K562 (cell line): ENCODE measurements at regions not wholly inside any gene's neighbourhood (a gene's known extent, or its start where the extent isn't known, plus 50 kb on each side); places are given as distances from the start of the nearest gene placed in this dataset.

Experiments used
- DNMT1 ChIP-seq: fragments of 450-650 bp; IDR thresholded peaks from 2 replicates; pipeline ENCODE4 v1.6.1; 2016; ENCODE audit warnings: antibody characterized with exemption, mild to moderate bottlenecking
- ETS2 ChIP-seq: IDR thresholded peaks from 2 replicates; pipeline ENCODE4 v1.6.1; 2016; ENCODE audit warnings: borderline replicate concordance, missing genetic modification characterization, mild to moderate bottlenecking, moderate library complexity, missing compliant biosample characterization; ENCODE audit not compliant: poor library complexity, severe bottlenecking
- FOSL1 ChIP-seq: fragments of 200-800 bp; sonication (Bioruptor generic); conservative IDR thresholded peaks from 2 replicates; pipeline ENCODE4 v1.6.1; 2016; ENCODE audit warnings: missing genetic modification characterization, missing compliant biosample characterization
- GATAD2B ChIP-seq: fragments of 450-650 bp; IDR thresholded peaks from 2 replicates; pipeline ENCODE4 v1.6.1; 2017; ENCODE audit warnings: mild to moderate bottlenecking, borderline replicate concordance
- HBP1 ChIP-seq: fragments of 450-650 bp; formaldehyde crosslinking; IDR thresholded peaks from 2 replicates; pipeline ENCODE4 v1.4.0; 2022; ENCODE audit warnings: missing genetic modification characterization
- HLTF ChIP-seq: fragments of 450-650 bp; IDR thresholded peaks from 2 replicates; pipeline ENCODE4 v1.6.1; 2016
- KDM4B ChIP-seq, 2 experiments: fragments of 450-650 bp in 1 of 2; sonication (generic) in 1 of 2; IDR thresholded peaks; 2 replicates each; pipeline ENCODE4 v1.6.1; 2016 to 2017; ENCODE audit warnings: borderline replicate concordance in 2 of 2, antibody characterized with exemption in 1 of 2, low read depth in 1 of 2, mild to moderate bottlenecking in 1 of 2
- MXI1 ChIP-seq: IDR thresholded peaks from 2 replicates; pipeline ENCODE4 v1.6.1; 2011; ENCODE audit warnings: low read depth, mild to moderate bottlenecking, improper control_type of control experiment, low read length
- NR0B1 ChIP-seq: fragments of 450-650 bp; IDR thresholded peaks from one replicate; pipeline ENCODE4 v1.6.1; 2018; ENCODE audit warnings: mild to moderate bottlenecking, moderate library complexity; ENCODE audit not compliant: partially characterized antibody
- PKNOX1 ChIP-seq: fragments of 450-650 bp; IDR thresholded peaks from 2 replicates; pipeline ENCODE4 v1.6.1; 2016
- PTRF ChIP-seq: fragments of 450-650 bp; IDR thresholded peaks from 2 replicates; pipeline ENCODE4 v1.6.1; 2016; ENCODE audit warnings: mild to moderate bottlenecking, missing genetic modification characterization, missing compliant biosample characterization
- RBM15 ChIP-seq: fragments of 200-400 bp; formaldehyde crosslinking; IDR thresholded peaks from 2 replicates; pipeline ENCODE4 v1.6.1; 2018; ENCODE audit warnings: mild to moderate bottlenecking, low read length, moderate library complexity; ENCODE audit not compliant: insufficient read depth
- RBM39 ChIP-seq: fragments of 200-400 bp; formaldehyde crosslinking; optimal IDR thresholded peaks from 2 replicates; pipeline ENCODE3; 2018; ENCODE audit warnings: low read depth, low read length
- SMAD1 ChIP-seq: fragments of 150-350 bp; IDR thresholded peaks from 2 replicates; pipeline ENCODE4 v1.6.1; 2014; ENCODE audit warnings: low read length, low read depth; ENCODE audit not compliant: partially characterized antibody
- SMARCC2 ChIP-seq: fragments of 450-650 bp; IDR thresholded peaks from 2 replicates; pipeline ENCODE4 v1.6.1; 2017; ENCODE audit warnings: antibody characterized with exemption, moderate library complexity, mild to moderate bottlenecking, low read depth
- STAT5A ChIP-seq: IDR thresholded peaks from 2 replicates; pipeline ENCODE4 v1.6.1; 2012; ENCODE audit warnings: low read length, inconsistent platforms, borderline replicate concordance
- THRB ChIP-seq: fragments of 450-650 bp; formaldehyde crosslinking; conservative IDR thresholded peaks from 2 replicates; pipeline ENCODE4 v1.4.0; 2022; ENCODE audit warnings: mild to moderate bottlenecking, missing genetic modification characterization
- ZFX ChIP-seq: sonication (generic); formaldehyde crosslinking; IDR thresholded peaks from 2 replicates; pipeline ENCODE4 v1.8.0; 2022; ENCODE audit warnings: mild to moderate bottlenecking, missing genetic modification reagents, moderate library complexity
- ZNF224 ChIP-seq: sonication (generic); formaldehyde crosslinking; IDR thresholded peaks from 2 replicates; pipeline ENCODE4 v1.8.0; 2022; ENCODE audit warnings: mild to moderate bottlenecking, missing genetic modification reagents
- ZNF277 ChIP-seq: fragments of 250-450 bp; sonication (Bioruptor Pico); IDR thresholded peaks from 2 replicates; pipeline ENCODE4 v1.8.0; 2022; ENCODE audit warnings: inconsistent platforms, mild to moderate bottlenecking, moderate library complexity, borderline replicate concordance
- TF ChIP-seq, protein P1 (sequence below): fragments of 450-650 bp; formaldehyde crosslinking; IDR thresholded peaks from 2 replicates; pipeline ENCODE4 v1.4.0; 2020; ENCODE audit warnings: mild to moderate bottlenecking, mixed read lengths

GRCh38 chr3:193872265-193872753 is 263.6 kb upstream of the HES1 start (continued):
- no peak for TF ChIP-seq HBP1 (CRISPR knock-in tag)
- no peak for TF ChIP-seq ZNF277 (CRISPR knock-in tag)
- TF ChIP-seq RBM39 = no peak
- 0 out of 2 replicates have a peak, but pooled peaks have one; percentile 35 for TF ChIP-seq SMARCC2
- no peak for TF ChIP-seq RBM15
- TF ChIP-seq NR0B1 = no peak
- TF ChIP-seq ZFX (CRISPR knock-in tag) = no peak
- TF ChIP-seq, protein P1, sequence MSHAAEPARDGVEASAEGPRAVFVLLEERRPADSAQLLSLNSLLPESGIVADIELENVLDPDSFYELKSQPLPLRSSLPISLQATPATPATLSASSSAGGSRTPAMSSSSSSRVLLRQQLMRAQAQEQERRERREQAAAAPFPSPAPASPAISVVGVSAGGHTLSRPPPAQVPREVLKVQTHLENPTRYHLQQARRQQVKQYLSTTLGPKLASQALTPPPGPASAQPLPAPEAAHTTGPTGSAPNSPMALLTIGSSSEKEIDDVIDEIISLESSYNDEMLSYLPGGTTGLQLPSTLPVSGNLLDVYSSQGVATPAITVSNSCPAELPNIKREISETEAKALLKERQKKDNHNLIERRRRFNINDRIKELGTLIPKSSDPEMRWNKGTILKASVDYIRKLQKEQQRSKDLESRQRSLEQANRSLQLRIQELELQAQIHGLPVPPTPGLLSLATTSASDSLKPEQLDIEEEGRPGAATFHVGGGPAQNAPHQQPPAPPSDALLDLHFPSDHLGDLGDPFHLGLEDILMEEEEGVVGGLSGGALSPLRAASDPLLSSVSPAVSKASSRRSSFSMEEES (CRISPR knock-in tag) = no peak
- TF ChIP-seq STAT5A = peak; percentile 33; the same call in 1 of the 2 replicates
- TF ChIP-seq THRB = no peak
- TF ChIP-seq ETS2 (tag) = no peak
- no peak for TF ChIP-seq DNMT1
- peak; percentile 33; the same call in 1 of the 2 replicates for TF ChIP-seq GATAD2B
- peak; percentile 95 for TF ChIP-seq FOSL1 (tag)
- no peak for TF ChIP-seq ZNF224 (CRISPR knock-in tag)
- no peak for TF ChIP-seq PTRF (tag)
- TF ChIP-seq SMAD1 = no peak
- TF ChIP-seq PKNOX1 = 0 out of 2 replicates have a peak, but pooled peaks have one; percentile 7
- no peak for TF ChIP-seq KDM4B (IDR thresholded peaks at IDR 0.05; ENCODE audit: borderline replicate concordance in 2 of 2, low read depth in 1 of 2)
- TF ChIP-seq MXI1 = no peak
- TF ChIP-seq HLTF = no peak
